ENCODE measurements at regions not wholly inside any gene's neighbourhood (a gene's known extent, or its start where the extent isn't known, plus 50 kb on each side); places are given as distances from the start of the nearest gene placed in this dataset.

DNA sequence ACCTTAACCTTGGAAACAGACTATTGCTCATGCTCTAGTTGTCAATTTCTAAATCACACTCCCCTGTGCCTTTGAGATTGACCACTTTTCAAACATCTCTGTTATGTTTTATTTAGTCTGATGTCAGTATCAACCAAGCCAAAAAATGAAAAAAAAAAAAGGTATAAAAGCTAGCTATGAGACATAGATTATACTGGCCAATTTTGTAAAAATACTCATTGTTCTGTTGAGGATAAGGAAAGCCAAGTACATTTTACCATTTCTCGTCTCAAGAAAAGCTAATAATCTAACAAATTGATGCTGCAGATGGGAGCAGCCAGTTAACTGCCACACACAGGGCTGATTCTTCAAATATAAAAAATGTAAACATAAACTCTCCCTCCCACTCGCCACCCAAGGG lies 572.6 kb upstream of the KLF12 start:
- H3K4me1 ChIP-seq (ENCODE audit: control insufficient read depth, insufficient read depth, low read length, poor library complexity, severe bottlenecking) = no peaks in the 10 kb centered on the region
- Mint-ChIP-seq H3K4me3 (no peak overlapping the region), H3K36me3 (no peaks in the 10 kb centered on the region), H3K27me3 (peaks cover 8% of the 10 kb centered on the region), H3K9me3 (peaks cover 0 to 1% (median 0%) of the 10 kb centered on the region in 7 donors), H3K27ac (no peak overlapping the region), H3K4me1 (no peaks in the 10 kb centered on the region)
- no peak overlapping the region for H3K4me3 ChIP-seq (ENCODE audit: low read depth, low read length)
- no peak for DNase-seq
- H3K9me3 ChIP-seq (ENCODE audit: control insufficient read depth in 2 of 2, low read length in 2 of 2) = no peaks in the 10 kb centered on the region
- H3K27me3 ChIP-seq (ENCODE audit: control insufficient read depth, insufficient read depth, low read length) = no peaks in the 10 kb centered on the region
- ATAC-seq (ENCODE audit: low read depth in 2 of 2) = no peak
- no peaks in the 10 kb centered on the region for H3K36me3 ChIP-seq (ENCODE audit: control insufficient read depth, insufficient read depth, low read length)
- no peak overlapping the region for H3K27ac ChIP-seq (ENCODE audit: insufficient read depth, low read length, poor library complexity, severe bottlenecking)

DNA sequence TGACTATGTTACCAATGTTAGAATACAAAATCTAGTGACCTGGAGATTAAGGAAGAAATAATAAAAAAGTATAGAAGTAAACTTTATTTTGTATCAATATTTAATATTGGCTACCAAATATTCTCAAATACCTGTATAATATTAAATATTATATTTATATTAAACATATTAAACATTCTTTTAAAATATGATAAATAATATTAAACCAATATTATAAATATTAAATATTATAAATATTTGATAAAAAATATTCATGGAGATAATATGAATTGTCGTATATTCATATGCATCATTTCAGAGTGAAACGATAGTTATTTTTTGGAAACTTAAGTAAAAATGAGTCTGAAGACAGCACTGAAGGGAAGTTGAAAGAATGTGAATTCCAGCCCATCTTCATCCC lies 571.2 kb upstream of the KLF12 start:
- Histone ChIP-seq H3K27me3 (ENCODE audit: control insufficient read depth, insufficient read depth, low read length) (no peaks in the 10 kb centered on the region), H3K36me3 (ENCODE audit: control insufficient read depth, insufficient read depth, low read length) (no peaks in the 10 kb centered on the region), H3K4me3 (ENCODE audit: low read depth, low read length) (no peak overlapping the region), H3K9me3 (ENCODE audit: control insufficient read depth in 2 of 2, low read length in 2 of 2) (no peaks in the 10 kb centered on the region), H3K4me1 (ENCODE audit: control insufficient read depth, insufficient read depth, low read length, poor library complexity, severe bottlenecking) (no peaks in the 10 kb centered on the region), H3K27ac (ENCODE audit: insufficient read depth, low read length, poor library complexity, severe bottlenecking) (no peak overlapping the region)
- Mint-ChIP-seq H3K27ac (no peak overlapping the region), H3K27me3 (peaks cover 8% of the 10 kb centered on the region), H3K9me3 (peaks cover 0 to 2% (median 0%) of the 10 kb centered on the region in 7 donors), H3K36me3 (no peaks in the 10 kb centered on the region), H3K4me3 (no peak overlapping the region), H3K4me1 (no peaks in the 10 kb centered on the region)
- no peak for ATAC-seq (ENCODE audit: low read depth in 2 of 2)
- DNase-seq = no peak

DNA sequence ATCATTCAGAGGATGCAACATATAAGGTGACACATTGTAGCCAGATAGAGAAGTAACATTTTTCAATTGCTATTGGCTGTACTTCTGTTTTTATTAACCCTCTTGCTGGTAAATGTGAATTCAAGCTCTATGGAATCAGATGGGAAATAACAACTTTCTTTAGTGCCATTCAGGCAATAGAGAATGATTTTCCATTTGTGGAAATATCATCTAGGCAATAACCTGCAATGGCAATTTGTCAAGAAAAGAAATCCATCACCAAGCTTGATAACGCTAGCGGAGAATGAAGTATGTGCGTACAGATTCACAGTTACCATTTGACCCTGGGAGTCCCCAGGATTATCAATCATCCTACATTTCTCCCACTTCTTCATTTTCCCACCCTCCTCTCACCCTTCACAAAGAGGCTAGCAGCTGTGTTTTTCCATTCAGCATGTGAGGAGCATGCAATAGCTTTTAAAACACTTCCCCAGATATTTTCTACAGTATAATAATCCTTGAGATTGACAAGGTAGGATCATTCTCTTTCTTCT lies 569.7 kb upstream of the KLF12 start:
- no peaks in the 10 kb centered on the region for H3K36me3 ChIP-seq (ENCODE audit: control insufficient read depth, insufficient read depth, low read length)
- H3K9me3 ChIP-seq (ENCODE audit: control insufficient read depth in 2 of 2, low read length in 2 of 2) = no peaks in the 10 kb centered on the region
- no peak overlapping the region for H3K27ac ChIP-seq (ENCODE audit: insufficient read depth, low read length, poor library complexity, severe bottlenecking)
- Mint-ChIP-seq H3K9me3 (peaks cover 0 to 2% (median under 1%) of the 10 kb centered on the region in 7 donors), H3K27me3 (peaks cover 4% of the 10 kb centered on the region), H3K4me1 (no peaks in the 10 kb centered on the region), H3K4me3 (no peak overlapping the region), H3K27ac (no peak overlapping the region), H3K36me3 (no peaks in the 10 kb centered on the region)
- ATAC-seq (ENCODE audit: low read depth in 2 of 2) (no peak), DNase-seq (no peak)
- no peaks in the 10 kb centered on the region for H3K4me1 ChIP-seq (ENCODE audit: control insufficient read depth, insufficient read depth, low read length, poor library complexity, severe bottlenecking)
- no peaks in the 10 kb centered on the region for H3K27me3 ChIP-seq (ENCODE audit: control insufficient read depth, insufficient read depth, low read length)
- H3K4me3 ChIP-seq (ENCODE audit: low read depth, low read length) = no peak overlapping the region

DNA sequence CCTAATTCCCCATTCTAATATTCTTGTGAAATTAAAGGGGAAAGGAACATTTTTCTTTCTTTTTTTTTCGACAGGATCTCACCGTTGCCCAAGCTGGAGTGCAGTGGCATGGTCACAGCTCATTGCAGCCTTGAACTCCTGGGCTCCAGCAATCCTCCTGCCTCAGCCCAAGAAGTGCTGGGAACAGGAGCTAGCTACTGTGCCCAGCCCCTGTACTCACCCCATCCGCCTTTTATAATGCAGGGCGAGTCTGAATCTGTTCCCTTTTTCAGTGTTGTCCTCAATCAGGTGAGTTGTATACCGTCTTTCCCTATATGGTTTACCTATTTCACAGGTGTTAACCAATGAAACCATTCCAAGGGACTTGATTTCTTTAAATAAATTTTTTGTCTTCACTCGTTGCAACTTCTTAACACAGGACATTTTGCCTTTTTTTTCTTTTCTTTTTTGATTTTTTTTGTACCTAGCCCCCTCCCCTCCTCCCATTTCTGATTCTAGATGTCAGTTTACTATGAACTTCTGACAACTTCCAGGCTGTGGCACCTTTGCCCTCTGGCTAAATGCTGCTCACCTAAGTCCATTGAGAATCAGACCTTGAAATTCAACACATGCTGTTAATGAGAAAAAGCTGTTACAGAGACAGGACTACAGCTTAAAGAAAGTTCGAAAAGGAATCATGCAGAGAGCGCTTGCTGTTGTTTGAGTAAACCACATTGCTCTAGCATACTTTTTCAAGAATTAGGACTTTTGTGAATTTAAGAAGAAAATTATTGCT lies 562.1 kb upstream of the KLF12 start:
- no peaks in the 10 kb centered on the region for H3K4me1 Mint-ChIP-seq
- no peaks in the 10 kb centered on the region for H3K36me3 ChIP-seq (ENCODE audit: control insufficient read depth, insufficient read depth, low read length)
- no peak overlapping the region for H3K4me3 Mint-ChIP-seq
- no peak overlapping the region for H3K4me3 ChIP-seq (ENCODE audit: low read depth, low read length)
- H3K27me3 ChIP-seq (ENCODE audit: control insufficient read depth, insufficient read depth, low read length) = peaks cover 7% of the 10 kb centered on the region
- no peak overlapping the region for H3K27ac Mint-ChIP-seq
- H3K9me3 Mint-ChIP-seq = peaks cover 0 to 3% (median 0%) of the 10 kb centered on the region in 7 donors
- no peaks in the 10 kb centered on the region for H3K4me1 ChIP-seq (ENCODE audit: control insufficient read depth, insufficient read depth, low read length, poor library complexity, severe bottlenecking)
- H3K27me3 Mint-ChIP-seq = peaks cover under 1% of the 10 kb centered on the region
- H3K36me3 Mint-ChIP-seq = no peaks in the 10 kb centered on the region
- no peak overlapping the region for H3K27ac ChIP-seq (ENCODE audit: insufficient read depth, low read length, poor library complexity, severe bottlenecking)
- no peaks in the 10 kb centered on the region for H3K9me3 ChIP-seq (ENCODE audit: control insufficient read depth in 2 of 2, low read length in 2 of 2)
- DNase-seq (no peak), ATAC-seq (ENCODE audit: low read depth in 2 of 2) (no peak)

DNA sequence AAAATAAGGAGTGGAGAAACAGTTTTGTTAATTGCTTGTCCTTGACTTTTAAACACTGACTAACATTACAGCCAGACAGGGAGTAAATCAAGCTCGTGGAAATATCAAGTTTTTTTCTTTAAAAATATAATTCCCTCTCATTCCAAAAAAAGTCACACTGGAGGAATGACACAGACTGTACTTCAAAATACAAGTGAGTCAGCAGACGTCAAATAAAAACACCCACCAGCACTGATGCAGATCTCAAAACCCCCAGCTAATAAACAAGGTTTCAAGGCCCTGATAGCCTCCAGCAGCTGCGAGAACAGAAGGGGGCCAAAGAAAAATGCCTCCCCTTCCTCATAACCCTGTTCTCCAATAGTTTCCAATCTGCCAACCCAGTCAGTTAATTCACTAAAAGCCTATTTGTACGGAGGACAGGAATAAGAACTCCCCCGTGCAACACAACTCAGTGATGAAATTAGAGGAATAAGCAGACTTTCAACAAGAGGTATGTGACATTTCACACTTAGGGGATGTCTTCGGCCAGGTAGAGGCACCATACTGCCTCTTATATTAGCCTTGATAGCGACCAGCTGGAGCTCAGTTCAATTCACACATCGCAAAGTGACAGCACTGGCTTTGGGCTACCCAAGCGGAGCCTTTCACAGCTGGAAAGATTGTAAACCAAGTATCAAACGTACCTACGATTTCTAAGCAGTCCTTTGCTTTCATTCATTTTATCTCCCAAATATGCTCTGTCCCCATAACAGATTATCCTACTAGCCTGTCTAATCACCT lies 561.0 kb upstream of the KLF12 start:
- H3K4me3 ChIP-seq (ENCODE audit: low read depth, low read length) = no peak overlapping the region
- DNase-seq (no peak), ATAC-seq (ENCODE audit: low read depth in 2 of 2) (no peak)
- no peaks in the 10 kb centered on the region for H3K36me3 Mint-ChIP-seq
- H3K27me3 ChIP-seq (ENCODE audit: control insufficient read depth, insufficient read depth, low read length) = peaks cover 8% of the 10 kb centered on the region
- H3K4me1 Mint-ChIP-seq = no peaks in the 10 kb centered on the region
- no peaks in the 10 kb centered on the region for H3K36me3 ChIP-seq (ENCODE audit: control insufficient read depth, insufficient read depth, low read length)
- H3K27me3 Mint-ChIP-seq = peaks cover 7% of the 10 kb centered on the region
- no peak overlapping the region for H3K4me3 Mint-ChIP-seq
- no peaks in the 10 kb centered on the region for H3K4me1 ChIP-seq (ENCODE audit: control insufficient read depth, insufficient read depth, low read length, poor library complexity, severe bottlenecking)
- no peaks in the 10 kb centered on the region for H3K9me3 ChIP-seq (ENCODE audit: control insufficient read depth in 2 of 2, low read length in 2 of 2)
- H3K27ac Mint-ChIP-seq = no peak overlapping the region
- no peak overlapping the region for H3K27ac ChIP-seq (ENCODE audit: insufficient read depth, low read length, poor library complexity, severe bottlenecking)
- H3K9me3 Mint-ChIP-seq = peaks cover 0 to 3% (median 0%) of the 10 kb centered on the region in 7 donors

DNA sequence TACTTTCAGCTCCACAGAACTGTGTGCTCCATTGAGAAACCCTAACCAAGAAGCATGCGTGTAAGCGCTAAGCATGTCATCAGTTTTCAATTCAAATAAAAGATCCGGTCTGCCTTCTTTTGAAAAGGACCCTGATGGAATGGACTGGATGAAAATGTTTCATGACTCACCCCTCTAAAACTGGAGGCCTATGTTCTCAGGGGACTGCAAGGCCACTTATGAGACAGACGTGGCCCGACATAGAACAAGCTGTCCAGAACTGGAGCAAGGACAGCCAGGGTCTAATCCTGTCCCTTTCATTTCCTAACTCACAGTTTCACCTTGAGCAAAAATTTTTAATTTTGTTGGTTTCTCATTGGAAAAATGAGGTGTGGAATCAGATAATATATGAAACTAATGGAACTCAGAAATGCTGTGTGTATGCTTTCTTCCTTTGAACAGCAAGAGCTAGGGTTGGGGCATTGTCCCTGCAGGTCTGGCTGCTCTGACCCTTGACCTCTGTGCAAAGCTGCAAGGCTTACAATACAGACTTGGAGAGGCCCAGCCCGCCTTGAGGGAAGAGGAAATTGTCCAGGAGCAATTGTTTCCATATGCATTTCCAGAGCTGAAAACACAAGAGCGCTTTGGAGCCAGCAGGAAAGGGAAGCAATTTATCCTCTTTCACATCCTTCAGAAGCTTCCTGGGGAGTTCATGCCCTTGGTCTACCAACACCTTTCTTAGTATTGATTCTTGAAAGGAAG lies 553.4 kb upstream of the KLF12 start:
- no peak overlapping the region for H3K4me3 ChIP-seq (ENCODE audit: low read depth, low read length)
- no peak for ATAC-seq (ENCODE audit: low read depth in 2 of 2)
- no peak overlapping the region for H3K4me3 Mint-ChIP-seq

DNA sequence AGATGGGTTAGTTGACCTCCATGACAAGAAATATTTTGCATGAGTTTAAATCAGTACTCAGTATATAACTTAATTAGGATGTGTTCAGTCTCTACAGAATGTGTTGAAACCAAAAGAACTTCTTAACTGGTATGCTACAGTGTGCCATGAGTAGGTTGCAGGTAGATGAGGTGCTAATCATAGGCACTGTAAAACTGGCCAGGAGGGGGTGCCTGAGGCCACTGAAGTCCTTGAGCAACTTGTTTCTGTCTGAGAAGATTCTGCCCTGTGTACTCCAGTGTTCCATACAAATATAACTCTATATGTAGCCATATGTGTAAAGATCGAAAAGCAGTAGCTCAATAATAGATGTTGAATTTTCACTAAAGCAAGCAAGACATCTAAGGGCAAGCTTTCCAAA lies 549.2 kb upstream of the KLF12 start:
- Histone ChIP-seq H3K4me1 (ENCODE audit: control insufficient read depth, insufficient read depth, low read length, poor library complexity, severe bottlenecking) (no peaks in the 10 kb centered on the region), H3K27me3 (ENCODE audit: control insufficient read depth, insufficient read depth, low read length) (no peaks in the 10 kb centered on the region), H3K9me3 (ENCODE audit: control insufficient read depth in 2 of 2, low read length in 2 of 2) (no peaks in the 10 kb centered on the region), H3K27ac (ENCODE audit: insufficient read depth, low read length, poor library complexity, severe bottlenecking) (no peak overlapping the region), H3K4me3 (ENCODE audit: low read depth, low read length) (no peak overlapping the region), H3K36me3 (ENCODE audit: control insufficient read depth, insufficient read depth, low read length) (no peaks in the 10 kb centered on the region)
- Mint-ChIP-seq H3K27me3 (no peaks in the 10 kb centered on the region), H3K4me1 (no peaks in the 10 kb centered on the region), H3K4me3 (no peak overlapping the region), H3K36me3 (no peaks in the 10 kb centered on the region), H3K9me3 (peaks cover 0 to 10% (median 0%) of the 10 kb centered on the region in 7 donors), H3K27ac (no peak overlapping the region)
- DNase-seq (no peak), ATAC-seq (ENCODE audit: low read depth in 2 of 2) (no peak)

More for the DNA sequence above, 553.4 kb upstream of the KLF12 start:
- Mint-ChIP-seq H3K36me3 (no peaks in the 10 kb centered on the region), H3K4me1 (no peaks in the 10 kb centered on the region), H3K27me3 (peaks cover 10% of the 10 kb centered on the region), H3K9me3 (peaks cover 0 to 7% (median 0%) of the 10 kb centered on the region in 7 donors), H3K27ac (no peak overlapping the region)
- Histone ChIP-seq H3K9me3 (ENCODE audit: control insufficient read depth in 2 of 2, low read length in 2 of 2) (no peaks in the 10 kb centered on the region), H3K36me3 (ENCODE audit: control insufficient read depth, insufficient read depth, low read length) (no peaks in the 10 kb centered on the region), H3K4me1 (ENCODE audit: control insufficient read depth, insufficient read depth, low read length, poor library complexity, severe bottlenecking) (no peaks in the 10 kb centered on the region), H3K27ac (ENCODE audit: insufficient read depth, low read length, poor library complexity, severe bottlenecking) (no peak overlapping the region), H3K27me3 (ENCODE audit: control insufficient read depth, insufficient read depth, low read length) (peaks cover 3% of the 10 kb centered on the region)
- no peak for DNase-seq
